ENCODE measurements at regions not wholly inside any gene's neighbourhood (a gene's known extent, or its start where the extent isn't known, plus 50 kb on each side); places are given as distances from the start of the nearest gene placed in this dataset.
"Not testable (repeated sequence)": the region's sequence is repeated elsewhere in the genome, so short reads cannot be mapped to it uniquely, and the experiment has no call there.

DNA sequence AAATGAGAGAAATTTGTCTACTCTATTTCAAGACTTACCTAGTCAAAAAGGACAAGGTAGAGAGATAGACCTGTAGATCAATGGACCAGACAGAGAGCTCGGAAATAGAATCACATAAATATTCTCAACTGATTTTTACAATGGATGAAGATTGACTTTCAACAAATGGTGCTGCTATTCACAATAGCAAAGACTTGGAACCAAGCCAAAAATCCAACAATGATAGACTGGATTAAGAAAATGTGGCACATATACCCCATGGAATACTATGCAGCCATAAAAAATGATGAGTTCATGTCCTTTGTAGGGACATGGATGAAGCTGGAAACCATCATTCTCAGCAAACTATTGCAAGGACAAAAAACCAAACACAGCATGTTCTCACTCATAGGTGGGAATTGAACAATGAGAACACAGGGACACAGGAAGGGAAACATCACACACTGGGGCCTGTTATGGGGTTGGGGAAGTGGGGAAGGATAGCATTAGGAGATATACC is 1128.2 kb downstream of the UQCRFS1 start:
- H3K36me3 Mint-ChIP-seq (ENCODE audit: low read depth); H3K9me3 Mint-ChIP-seq (ENCODE audit: low read depth); H3K4me3 Mint-ChIP-seq; H3K27ac Mint-ChIP-seq; intact Hi-C loops (cut with DNase I, micrococcal nuclease); H3K4me1 Mint-ChIP-seq; CTCF ChIA-PET; ATAC-seq; DNase-seq; H3K27me3 Mint-ChIP-seq; POLR2A ChIA-PET: not testable (repeated sequence)

GRCh38 chr19:28076628-28077027 is 1136.3 kb downstream of the UQCRFS1 start:
- ChIA-PET CTCF (no interaction called here), POLR2A (no interaction called here)
- H3K27ac Mint-ChIP-seq = no peak overlapping the region
- no peak overlapping the region for H3K4me3 Mint-ChIP-seq
- no peaks in the 10 kb centered on the region for H3K4me1 Mint-ChIP-seq
- no peaks in the 10 kb centered on the region for H3K27me3 Mint-ChIP-seq
- peaks cover 4% of the 10 kb centered on the region for H3K9me3 Mint-ChIP-seq (ENCODE audit: low read depth)
- ATAC-seq = no peak
- no peaks in the 10 kb centered on the region for H3K36me3 Mint-ChIP-seq (ENCODE audit: low read depth)
- intact Hi-C loops (cut with DNase I, micrococcal nuclease) = no loop called here
- DNase-seq = no peak

DNA sequence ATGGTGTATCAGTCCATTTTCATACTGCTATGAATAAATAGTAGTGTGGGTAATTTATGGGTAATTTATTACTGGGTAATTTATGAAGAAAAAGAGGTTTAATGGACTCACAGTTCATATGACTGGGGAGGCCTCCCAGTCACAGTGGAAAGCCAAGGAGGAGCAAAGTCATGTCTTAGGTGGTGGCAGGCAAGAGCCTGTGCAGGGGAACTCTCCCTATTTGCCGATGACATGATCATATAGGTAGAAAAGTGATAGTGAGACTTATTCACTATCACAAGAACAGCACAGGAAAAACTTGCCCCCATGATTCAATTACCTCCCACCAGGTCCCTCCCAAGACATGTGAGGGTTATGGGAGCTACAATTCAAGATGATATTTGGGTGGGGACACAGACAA is 1137.7 kb downstream of the UQCRFS1 start:
- no peak overlapping the region for H3K4me3 Mint-ChIP-seq
- no peak overlapping the region for H3K27ac Mint-ChIP-seq
- peaks cover 5% of the 10 kb centered on the region for H3K9me3 Mint-ChIP-seq (ENCODE audit: low read depth)
- CTCF ChIA-PET = interaction anchor here (0.6 to 0.7 kb wide), 2 partner anchors 108 to 176 kb away, joined by 3 read pairs; no protein-coding TSS in a partner anchor
- POLR2A ChIA-PET = no interaction called here
- intact Hi-C loops (cut with DNase I, micrococcal nuclease) = no loop called here
- ATAC-seq (no peak), DNase-seq (no peak)
- no peaks in the 10 kb centered on the region for H3K36me3 Mint-ChIP-seq (ENCODE audit: low read depth)
- H3K4me1 Mint-ChIP-seq = no peaks in the 10 kb centered on the region
- H3K27me3 Mint-ChIP-seq = no peaks in the 10 kb centered on the region

DNA sequence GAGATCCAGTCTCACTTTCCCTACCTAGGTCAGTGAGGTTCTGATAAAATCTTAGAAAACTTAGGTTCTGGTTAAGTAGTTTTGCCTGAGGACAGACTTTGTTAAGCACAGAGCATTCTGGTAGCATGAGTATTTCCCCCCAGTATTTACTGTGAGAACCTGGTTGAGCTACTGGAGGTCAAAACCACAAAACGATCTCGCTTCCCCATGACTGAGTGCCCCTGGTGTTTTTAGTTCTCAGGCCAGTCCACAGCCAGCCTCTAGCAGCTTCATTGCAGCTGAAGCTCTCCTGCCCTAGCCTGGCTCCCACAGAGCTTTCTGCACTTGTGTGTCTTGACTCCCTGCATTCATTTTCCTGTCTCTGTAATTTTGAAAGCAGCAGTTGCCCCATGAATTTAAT is 1138.2 kb downstream of the UQCRFS1 start:
- Mint-ChIP-seq H3K9me3 (ENCODE audit: low read depth) (peaks cover 4% of the 10 kb centered on the region), H3K27me3 (no peaks in the 10 kb centered on the region), H3K36me3 (ENCODE audit: low read depth) (no peaks in the 10 kb centered on the region), H3K4me3 (no peak overlapping the region), H3K27ac (no peak overlapping the region), H3K4me1 (no peaks in the 10 kb centered on the region)
- ATAC-seq (no peak), DNase-seq (no peak)
- ChIA-PET CTCF (interaction anchor here (0.6 to 0.7 kb wide), 2 partner anchors 109 to 176 kb away, joined by 3 read pairs; no protein-coding TSS in a partner anchor), POLR2A (no interaction called here)
- intact Hi-C loops (cut with DNase I, micrococcal nuclease) = no loop called here

DNA sequence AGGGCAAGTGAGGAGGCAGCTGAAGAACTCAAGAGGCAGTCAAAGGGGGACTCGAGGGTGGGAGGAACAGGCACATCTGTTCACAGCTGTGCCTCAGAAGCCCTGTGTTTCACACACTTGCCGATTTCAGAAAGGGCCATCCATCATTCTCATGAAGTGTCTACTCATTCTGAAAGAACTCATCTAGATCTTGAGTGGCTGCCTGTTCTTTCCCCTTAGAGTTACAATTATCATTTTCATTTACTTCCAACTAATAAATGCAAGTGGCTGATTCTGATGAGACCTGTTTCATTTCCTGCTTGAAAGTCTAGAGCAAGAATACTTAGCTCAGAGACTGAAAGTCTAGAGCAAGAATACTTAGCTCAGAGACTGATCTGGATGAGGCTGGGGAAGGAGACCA is 1145.1 kb downstream of the UQCRFS1 start:
- H3K9me3 Mint-ChIP-seq (ENCODE audit: low read depth) = peaks cover 1% of the 10 kb centered on the region
- intact Hi-C loops (cut with DNase I, micrococcal nuclease) = no loop called here
- H3K4me3 Mint-ChIP-seq = no peak overlapping the region
- H3K27me3 Mint-ChIP-seq = no peaks in the 10 kb centered on the region
- no peak overlapping the region for H3K27ac Mint-ChIP-seq
- ATAC-seq (no peak), DNase-seq (no peak)
- H3K4me1 Mint-ChIP-seq = no peaks in the 10 kb centered on the region
- CTCF ChIA-PET = no interaction called here
- POLR2A ChIA-PET = no interaction called here
- H3K36me3 Mint-ChIP-seq (ENCODE audit: low read depth) = no peaks in the 10 kb centered on the region

DNA sequence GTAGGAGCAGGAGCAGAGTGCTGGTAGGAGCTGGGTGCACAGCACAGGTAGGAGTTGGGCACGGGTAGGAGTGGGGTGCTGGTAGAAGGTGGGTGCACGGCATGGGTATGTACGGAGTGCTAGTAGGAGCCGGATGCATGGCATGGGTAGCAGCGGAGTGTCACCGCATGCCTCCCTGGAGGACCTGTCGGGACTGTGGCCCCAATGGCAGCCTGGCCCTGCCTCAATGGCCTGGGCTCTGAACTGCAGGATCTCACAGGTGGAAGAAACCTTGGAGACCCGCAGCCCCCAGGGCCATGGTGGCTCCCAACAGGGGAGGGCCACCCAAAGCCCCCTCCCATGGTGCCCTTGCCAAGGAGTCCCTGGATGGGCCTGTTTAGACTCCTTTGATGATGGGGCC is 1146.0 kb downstream of the UQCRFS1 start:
- ChIA-PET POLR2A (no interaction called here), CTCF (no interaction called here)
- H3K27ac Mint-ChIP-seq = no peak overlapping the region
- no peak for ATAC-seq
- DNase-seq = no peak
- no peaks in the 10 kb centered on the region for H3K4me1 Mint-ChIP-seq
- H3K36me3 Mint-ChIP-seq (ENCODE audit: low read depth) = no peaks in the 10 kb centered on the region
- peaks cover 1% of the 10 kb centered on the region for H3K9me3 Mint-ChIP-seq (ENCODE audit: low read depth)
- H3K27me3 Mint-ChIP-seq = no peaks in the 10 kb centered on the region
- H3K4me3 Mint-ChIP-seq = no peak overlapping the region
- intact Hi-C loops (cut with DNase I, micrococcal nuclease) = no loop called here

GRCh38 chr19:28066161-28066560 is 1146.8 kb downstream of the UQCRFS1 start:
- no peaks in the 10 kb centered on the region for H3K4me1 Mint-ChIP-seq

GRCh38 chr19:28065026-28065425 is 1147.9 kb downstream of the UQCRFS1 start:
- Mint-ChIP-seq H3K36me3 (ENCODE audit: low read depth) (no peaks in the 10 kb centered on the region), H3K4me3 (no peak overlapping the region), H3K27me3 (no peaks in the 10 kb centered on the region), H3K9me3 (ENCODE audit: low read depth) (no peaks in the 10 kb centered on the region), H3K27ac (no peak overlapping the region), H3K4me1 (no peaks in the 10 kb centered on the region)
- ChIA-PET CTCF (no interaction called here), POLR2A (no interaction called here)
- intact Hi-C loops (cut with DNase I, micrococcal nuclease) = no loop called here
- DNase-seq (no peak), ATAC-seq (no peak)

More at GRCh38 chr19:28066161-28066560, 1146.8 kb downstream of the UQCRFS1 start:
- no peaks in the 10 kb centered on the region for H3K27me3 Mint-ChIP-seq
- ChIA-PET POLR2A (no interaction called here), CTCF (no interaction called here)
- H3K9me3 Mint-ChIP-seq (ENCODE audit: low read depth) = peaks cover 1% of the 10 kb centered on the region
- H3K4me3 Mint-ChIP-seq = no peak overlapping the region
- ATAC-seq (no peak), DNase-seq (no peak)
- H3K36me3 Mint-ChIP-seq (ENCODE audit: low read depth) = no peaks in the 10 kb centered on the region
- no peak overlapping the region for H3K27ac Mint-ChIP-seq
- intact Hi-C loops (cut with DNase I, micrococcal nuclease) = no loop called here

- no peak overlapping the region for H3K4me3 Mint-ChIP-seq
- DNase-seq = no peak
- no peaks in the 10 kb centered on the region for H3K9me3 Mint-ChIP-seq (ENCODE audit: low read depth)
- ChIA-PET POLR2A (no interaction called here), CTCF (no interaction called here)
- H3K36me3 Mint-ChIP-seq (ENCODE audit: low read depth) = no peaks in the 10 kb centered on the region
- no peaks in the 10 kb centered on the region for H3K27me3 Mint-ChIP-seq
- no peaks in the 10 kb centered on the region for H3K4me1 Mint-ChIP-seq
- H3K27ac Mint-ChIP-seq = no peak overlapping the region
- no peak for ATAC-seq
- intact Hi-C loops (cut with DNase I, micrococcal nuclease) = no loop called here
Observed at GRCh38 chr19:28063702-28064101, 1149.2 kb downstream of the UQCRFS1 start.

DNA sequence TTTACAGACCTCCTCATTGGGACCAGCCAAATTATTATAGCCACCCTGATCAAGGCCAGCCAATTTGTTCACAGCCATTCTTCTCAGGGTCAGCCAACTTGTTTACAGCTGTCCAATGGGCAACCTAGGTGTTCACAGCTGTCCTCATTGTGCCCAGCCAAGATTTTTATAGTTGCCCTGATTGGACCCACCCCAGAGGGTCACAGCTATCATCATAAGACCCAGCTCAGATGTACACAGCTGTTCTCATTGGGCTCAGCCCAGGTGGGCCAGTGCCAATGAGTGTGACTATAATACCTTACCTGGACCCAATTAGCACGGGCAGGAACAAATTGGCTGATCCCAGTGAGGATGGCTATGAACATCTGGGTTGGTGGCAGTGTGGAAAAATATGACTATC is 1151.8 kb downstream of the UQCRFS1 start:
- H3K36me3 Mint-ChIP-seq (ENCODE audit: low read depth) = no peaks in the 10 kb centered on the region

DNA sequence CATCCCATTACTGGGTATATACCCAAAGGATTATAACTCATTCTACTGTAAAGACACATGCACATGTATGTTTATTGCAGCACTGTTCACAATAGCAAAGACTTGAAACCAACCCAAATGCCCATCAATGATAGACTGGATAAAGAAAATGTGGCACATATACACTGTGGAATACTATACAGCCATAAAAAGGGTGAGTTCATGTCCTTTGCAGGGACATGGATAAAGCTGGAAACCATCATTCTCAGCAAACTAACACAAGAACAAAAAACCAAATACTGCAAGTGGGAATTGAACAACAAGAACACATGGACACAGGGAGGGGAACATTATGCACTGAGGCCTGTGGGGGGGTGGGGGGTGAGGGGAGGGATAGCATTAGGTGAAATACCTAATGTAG is 1155.9 kb downstream of the UQCRFS1 start:
- H3K27ac Mint-ChIP-seq; H3K4me1 Mint-ChIP-seq; H3K9me3 Mint-ChIP-seq (ENCODE audit: low read depth); CTCF ChIA-PET; POLR2A ChIA-PET; DNase-seq; H3K4me3 Mint-ChIP-seq; H3K27me3 Mint-ChIP-seq; ATAC-seq; intact Hi-C loops (cut with DNase I, micrococcal nuclease); H3K36me3 Mint-ChIP-seq (ENCODE audit: low read depth): not testable (repeated sequence)

More for the DNA sequence above, 1151.8 kb downstream of the UQCRFS1 start:
- H3K27me3 Mint-ChIP-seq = no peaks in the 10 kb centered on the region
- CTCF ChIA-PET = no interaction called here
- POLR2A ChIA-PET = no interaction called here
- no peak for ATAC-seq
- no peak overlapping the region for H3K4me3 Mint-ChIP-seq
- no peak overlapping the region for H3K27ac Mint-ChIP-seq
- DNase-seq = no peak
- intact Hi-C loops (cut with DNase I, micrococcal nuclease) = no loop called here
- H3K4me1 Mint-ChIP-seq = no peaks in the 10 kb centered on the region
- peaks cover 3% of the 10 kb centered on the region for H3K9me3 Mint-ChIP-seq (ENCODE audit: low read depth)

DNA sequence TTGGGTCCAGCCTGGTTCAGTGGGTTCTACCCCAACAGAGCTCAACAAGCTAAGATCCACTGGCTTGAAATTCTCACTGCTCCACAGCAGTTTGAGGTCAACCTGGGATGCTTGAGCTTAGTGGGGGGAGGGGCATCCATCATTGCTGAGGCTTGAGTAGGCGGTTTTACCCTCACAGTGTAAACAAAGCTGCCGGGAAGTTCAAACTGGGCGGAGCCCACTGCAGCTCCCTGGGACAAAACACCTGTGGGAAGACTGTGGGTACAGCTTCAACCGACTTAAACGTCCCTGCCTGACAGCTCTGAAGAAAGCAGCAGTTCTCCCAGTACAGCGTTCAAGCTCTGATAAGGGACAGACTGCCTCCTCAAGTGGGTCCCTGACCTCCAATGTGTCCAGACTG is 1161.9 kb downstream of the UQCRFS1 start:
- H3K9me3 Mint-ChIP-seq (ENCODE audit: low read depth) = peaks cover 1% of the 10 kb centered on the region
- H3K4me3 Mint-ChIP-seq = no peak overlapping the region
- no peak for ATAC-seq
- DNase-seq = no peak
- intact Hi-C loops (cut with DNase I, micrococcal nuclease) = no loop called here
- H3K4me1 Mint-ChIP-seq = no peaks in the 10 kb centered on the region
- POLR2A ChIA-PET = no interaction called here
- no peaks in the 10 kb centered on the region for H3K27me3 Mint-ChIP-seq
- H3K27ac Mint-ChIP-seq = no peak overlapping the region
- H3K36me3 Mint-ChIP-seq (ENCODE audit: low read depth) = no peaks in the 10 kb centered on the region
- CTCF ChIA-PET = interaction anchor here (0.6 kb wide), 1 partner anchor 13 kb away, joined by 3 read pairs; no protein-coding TSS in a partner anchor

GRCh38 chr19:28049875-28050274 is 1163.1 kb downstream of the UQCRFS1 start:
- POLR2A ChIA-PET = no interaction called here
- ATAC-seq (no peak), DNase-seq (no peak)
- Mint-ChIP-seq H3K9me3 (ENCODE audit: low read depth) (peaks cover 1% of the 10 kb centered on the region), H3K36me3 (ENCODE audit: low read depth) (no peaks in the 10 kb centered on the region), H3K4me3 (no peak overlapping the region), H3K27me3 (no peaks in the 10 kb centered on the region), H3K27ac (no peak overlapping the region), H3K4me1 (no peaks in the 10 kb centered on the region)
- intact Hi-C loops (cut with DNase I, micrococcal nuclease) = no loop called here
- CTCF ChIA-PET = interaction anchor here (1.9 kb wide), 1 partner anchor 10 kb away, joined by 7 read pairs; no protein-coding TSS in a partner anchor
